GM18507 (cell line): ENCODE measurements at regions not wholly inside any gene's neighbourhood (a gene's known extent, or its start where the extent isn't known, plus 50 kb on each side); places are given as distances from the start of the nearest gene placed in this dataset.
A peak's percentile ranks its signal among the peaks of the same experiment; 100 is the strongest.

Source experiments
- DNase-seq: peaks from one replicate; pipeline ENCODE4 v3.0.0; 2011; ENCODE audit warnings: low read depth; ENCODE audit not compliant: insufficient read length; ENCODE audit errors: extremely low spot score
- FAIRE-seq: peaks from 2 replicates; lab custom pipeline; 2011; peaks lifted over from hg19 to GRCh38; lab: Jason Lieb, UNC

DNA sequence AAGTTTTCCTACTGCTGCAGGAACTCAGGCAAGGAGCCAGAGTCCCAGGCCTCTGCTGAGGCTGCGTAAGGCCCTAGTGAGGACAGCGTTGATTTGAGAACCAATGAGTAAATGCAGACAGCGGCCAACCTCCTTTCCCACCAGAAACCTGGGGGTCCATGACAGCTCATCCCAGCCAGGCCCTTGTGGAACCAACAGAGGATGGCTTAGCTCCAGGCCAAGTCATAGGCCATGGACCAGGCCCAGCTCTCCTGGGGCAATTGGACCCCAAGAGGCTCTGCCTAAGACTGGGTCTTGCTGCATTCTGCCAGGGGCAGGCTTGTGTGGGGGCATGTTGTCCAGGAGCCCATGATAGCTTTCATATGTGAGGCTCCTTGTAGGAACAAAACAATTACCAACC is 65.4 kb upstream of the PPP1R3C start:
- DNase-seq (no peak), FAIRE-seq (no peak)

DNA sequence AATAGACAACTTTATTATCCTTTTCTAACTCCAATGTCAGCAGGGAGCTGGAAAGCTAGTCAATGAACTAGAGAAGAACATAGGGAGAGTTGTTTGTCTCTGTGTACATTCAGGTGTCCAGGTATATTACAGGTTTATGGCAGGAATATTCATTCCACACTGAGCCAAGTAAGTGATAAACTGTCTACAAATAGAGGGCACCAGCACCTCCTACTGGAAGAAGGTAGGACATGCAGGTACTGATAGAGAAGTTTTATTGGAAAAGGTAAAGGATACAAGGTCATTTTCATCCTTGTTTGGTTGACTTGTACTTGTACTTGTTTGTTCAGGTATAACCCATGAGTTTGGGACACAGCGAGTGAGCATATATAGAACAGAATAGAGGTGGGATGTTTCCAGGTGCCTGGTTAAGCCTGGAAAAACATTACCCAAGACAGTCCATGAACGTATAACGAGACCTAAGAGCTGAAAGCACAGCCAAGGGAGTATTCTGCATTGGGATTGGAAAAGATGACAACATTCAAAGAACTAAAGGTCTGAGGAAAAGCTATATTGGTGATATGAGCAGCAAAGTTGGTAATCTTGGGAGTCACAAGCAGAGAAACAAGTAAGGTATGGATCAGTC is 61.4 kb upstream of the PPP1R3C start:
- DNase-seq, result no peak
- peak; percentile 65 for FAIRE-seq

DNA sequence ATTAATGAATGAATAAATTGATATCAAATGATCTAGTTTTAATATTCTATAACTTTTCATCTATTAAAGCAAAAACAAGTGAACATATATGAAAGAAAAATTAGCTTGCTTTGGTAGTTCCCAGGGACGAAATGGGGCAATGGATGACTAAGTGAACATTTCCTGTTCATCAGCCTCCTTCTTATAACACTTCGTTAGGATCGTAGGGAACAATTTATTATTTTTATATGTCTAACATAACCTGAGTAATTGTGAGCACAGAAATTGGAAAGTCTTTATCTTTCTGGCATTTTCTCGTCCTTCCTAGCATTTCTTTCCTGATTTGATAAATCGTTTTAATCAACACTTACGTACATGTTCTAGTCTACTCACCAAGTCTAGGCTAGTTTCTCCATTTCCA is 59.1 kb upstream of the PPP1R3C start:
- no peak for FAIRE-seq
- DNase-seq, result no peak

DNA sequence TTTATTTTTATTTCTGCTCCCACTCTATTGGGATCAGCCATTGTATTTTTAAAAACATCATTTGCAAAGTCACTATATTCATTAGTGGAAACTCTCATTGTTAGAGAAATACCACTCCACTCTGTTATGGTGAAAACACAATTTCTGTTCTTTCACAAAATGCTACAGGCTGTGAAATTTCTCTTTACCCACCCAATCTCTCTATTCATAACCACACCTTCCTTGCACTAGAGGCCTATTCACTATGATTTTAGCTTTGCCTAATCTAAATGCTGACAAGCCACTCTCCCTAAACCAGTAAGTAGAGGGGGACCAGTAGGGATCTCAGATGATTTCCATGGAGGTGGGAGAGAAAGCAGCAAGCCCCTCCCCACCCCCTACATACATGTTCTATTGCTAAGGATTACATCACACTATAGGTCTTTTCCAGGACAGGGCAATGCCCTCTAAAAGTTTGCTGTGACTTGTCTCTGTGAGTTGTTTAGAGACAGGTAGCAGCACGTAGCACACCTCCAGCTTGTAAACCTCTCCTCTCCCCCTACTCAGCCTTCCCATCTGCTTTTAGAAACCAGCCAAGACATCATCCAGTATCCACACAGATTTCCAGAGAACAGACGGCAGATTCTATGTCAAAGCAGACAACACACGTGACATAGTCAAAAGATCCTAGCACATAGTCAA is 58.3 kb upstream of the PPP1R3C start:
- no peak for DNase-seq
- no peak for FAIRE-seq

DNA sequence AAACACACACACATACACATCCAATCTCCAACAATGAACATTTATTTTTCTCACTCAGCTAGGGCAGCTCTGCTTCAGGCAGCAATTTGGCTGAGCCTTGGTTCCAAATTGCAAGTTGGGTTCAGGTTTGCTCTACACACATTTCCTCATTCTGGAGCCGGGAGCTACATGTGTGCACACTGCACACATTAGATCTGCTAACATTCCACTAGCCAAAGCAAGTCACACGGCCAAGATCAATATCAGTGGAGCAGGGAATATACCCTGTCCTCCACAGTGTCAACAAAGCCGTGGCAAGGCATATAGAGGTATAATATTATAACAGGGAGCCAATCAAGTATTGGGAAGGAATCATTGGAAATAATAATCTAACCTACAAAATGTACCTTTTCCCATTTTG is 57.5 kb upstream of the PPP1R3C start:
- DNase-seq (no peak), FAIRE-seq (no peak)

DNA sequence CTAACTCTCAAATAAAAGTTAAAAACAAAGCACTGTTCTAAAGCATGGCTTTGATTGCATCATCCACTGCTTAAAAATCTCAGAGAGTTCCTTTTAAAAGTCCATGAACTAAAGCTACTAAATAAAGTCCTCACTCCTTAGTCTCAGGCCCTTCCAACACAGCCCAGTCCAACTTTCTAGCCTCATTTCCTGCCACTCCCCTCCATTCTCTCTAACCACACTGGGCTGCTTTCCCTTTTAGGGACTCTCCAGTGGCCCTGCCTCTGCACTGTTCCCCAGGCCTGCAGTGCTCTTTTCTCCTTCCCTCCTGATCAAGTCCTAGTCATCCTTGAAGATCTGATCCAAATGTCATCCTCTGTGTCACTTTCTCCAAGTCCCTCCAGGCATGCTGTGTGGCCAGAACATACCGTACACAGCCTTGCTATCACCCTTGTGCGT is 56.9 kb upstream of the PPP1R3C start:
- DNase-seq, result no peak

DNA sequence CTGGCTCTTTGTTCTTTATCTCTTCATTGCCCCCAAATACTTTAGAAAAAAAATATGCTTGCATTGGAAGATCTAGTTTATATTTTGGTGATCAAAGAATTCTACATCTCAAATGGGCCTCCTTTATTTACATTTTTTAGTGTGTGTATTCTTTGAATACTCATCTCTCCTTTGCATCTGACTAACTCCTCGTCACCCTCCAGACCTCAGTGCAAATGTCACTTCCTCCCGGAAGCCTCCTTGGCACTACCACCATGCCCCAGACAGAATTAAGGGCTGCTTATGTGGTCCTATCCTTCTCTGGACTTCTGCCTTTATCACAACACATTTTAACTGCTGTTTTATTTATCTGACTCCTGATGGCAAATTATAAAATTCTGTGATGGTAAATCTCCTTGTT is 52.0 kb upstream of the PPP1R3C start:
- no peak for DNase-seq

More for the DNA sequence above, 56.9 kb upstream of the PPP1R3C start:
- FAIRE-seq, result no peak

DNA sequence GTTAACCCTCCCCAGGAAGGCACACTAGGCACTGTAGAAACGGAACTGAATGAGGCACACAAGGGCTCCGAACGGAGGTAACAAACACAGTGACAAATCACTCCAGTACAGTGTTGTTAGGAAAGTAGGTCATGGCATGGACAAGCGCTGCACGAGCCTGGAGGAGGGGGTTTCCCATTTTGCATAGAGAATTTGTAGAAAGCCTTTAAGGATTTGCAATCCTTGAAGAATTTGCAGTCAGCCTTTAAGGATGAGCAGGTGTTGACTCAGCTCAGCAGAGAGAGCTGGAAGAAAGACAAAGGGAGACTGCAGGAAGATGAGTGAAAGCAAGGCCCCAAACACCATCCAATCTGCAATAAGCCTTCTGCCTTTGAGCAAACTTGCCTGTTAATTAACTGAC is 51.1 kb upstream of the PPP1R3C start:
- FAIRE-seq (no peak), DNase-seq (no peak)

More for the DNA sequence above, 52.0 kb upstream of the PPP1R3C start:
- FAIRE-seq, result no peak

DNA sequence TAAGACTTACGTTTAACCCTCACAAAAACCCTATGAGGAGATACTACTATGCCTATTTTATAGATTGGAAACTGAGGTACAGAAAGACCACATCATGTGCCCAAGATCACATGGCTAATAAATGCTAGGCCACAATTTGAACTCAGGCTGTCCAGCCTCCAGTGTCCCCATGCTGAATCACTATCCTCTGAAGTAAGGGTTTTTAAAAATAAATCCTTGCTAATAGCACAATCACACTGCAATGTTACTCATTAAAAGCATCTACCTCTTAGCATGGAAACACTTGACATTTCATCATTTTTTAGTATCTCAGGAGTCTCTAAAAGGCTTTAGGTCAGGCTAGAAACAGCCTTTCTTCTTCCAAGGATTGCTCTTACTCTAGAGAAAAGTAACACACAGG is 50.0 kb upstream of the PPP1R3C start:
- FAIRE-seq, result no peak
- no peak for DNase-seq
